Mucosa of rectum (tissue), 2 donors: ENCODE measurements at regions not wholly inside any gene's neighbourhood (a gene's known extent, or its start where the extent isn't known, plus 50 kb on each side); places are given as distances from the start of the nearest gene placed in this dataset.

Experiments
- H3K27ac ChIP-seq, 2 donors: one replicate each; pipeline ENCODE4 v1.7.0; 2013; ENCODE audit warnings: inconsistent platforms in 2 of 2, low read depth in 2 of 2, low read length in 2 of 2
- H3K27me3 ChIP-seq, 2 donors: one replicate each; pipeline ENCODE4 v1.7.0; 2013; ENCODE audit warnings: low read length in 2 of 2; ENCODE audit not compliant: control insufficient read depth in 2 of 2, insufficient read depth in 2 of 2
- H3K36me3 ChIP-seq, 2 donors: one replicate each; pipeline ENCODE4 v1.7.0; 2013; ENCODE audit warnings: low read length in 2 of 2; ENCODE audit not compliant: control insufficient read depth in 2 of 2, insufficient read depth in 2 of 2
- H3K4me1 ChIP-seq, 2 donors: one replicate each; pipeline ENCODE4 v1.7.0; 2013; ENCODE audit warnings: low read length in 2 of 2, mild to moderate bottlenecking in 1 of 2; ENCODE audit not compliant: control insufficient read depth in 2 of 2, insufficient read depth in 2 of 2
- H3K4me3 ChIP-seq, 2 donors: one replicate each; pipeline ENCODE4 v1.7.0; 2013; ENCODE audit warnings: low read length in 2 of 2
- H3K9ac ChIP-seq, 2 donors: one replicate each; pipeline ENCODE4 v1.7.0; 2013; ENCODE audit warnings: low read length in 2 of 2, low read depth in 1 of 2, mild to moderate bottlenecking in 1 of 2
- H3K9me3 ChIP-seq, 2 donors: one replicate each; pipeline ENCODE4 v1.7.0; 2013; ENCODE audit warnings: low read length in 2 of 2; ENCODE audit not compliant: control insufficient read depth in 2 of 2
- donor health status: healthy.
- donor health status: Normal muscosa, but diverticular disease.

- Histone ChIP-seq H3K4me1 (no peaks in the 10 kb centered on the region), H3K4me3 (no peak overlapping the region), H3K9me3 (no peaks in the 10 kb centered on the region), H3K36me3 (no peaks in the 10 kb centered on the region), H3K27me3 (peaks cover 2 to 5% of the 10 kb centered on the region in 2 donors), H3K27ac (no peak overlapping the region), H3K9ac (no peak overlapping the region)
These were observed 145.8 kb downstream of the DNAJB6 start for GRCh38 chr7:157482517-157483087.

- no peaks in the 10 kb centered on the region for H3K9me3 ChIP-seq
- H3K4me3 ChIP-seq, result no peak overlapping the region
- no peaks in the 10 kb centered on the region for H3K4me1 ChIP-seq
- H3K36me3 ChIP-seq, result no peaks in the 10 kb centered on the region
- H3K27me3 ChIP-seq, result peaks cover 2 to 5% of the 10 kb centered on the region in 2 donors
- no peak overlapping the region for H3K27ac ChIP-seq
- no peak overlapping the region for H3K9ac ChIP-seq
These were observed 146.7 kb downstream of the DNAJB6 start for GRCh38 chr7:157483515-157483914.

DNA sequence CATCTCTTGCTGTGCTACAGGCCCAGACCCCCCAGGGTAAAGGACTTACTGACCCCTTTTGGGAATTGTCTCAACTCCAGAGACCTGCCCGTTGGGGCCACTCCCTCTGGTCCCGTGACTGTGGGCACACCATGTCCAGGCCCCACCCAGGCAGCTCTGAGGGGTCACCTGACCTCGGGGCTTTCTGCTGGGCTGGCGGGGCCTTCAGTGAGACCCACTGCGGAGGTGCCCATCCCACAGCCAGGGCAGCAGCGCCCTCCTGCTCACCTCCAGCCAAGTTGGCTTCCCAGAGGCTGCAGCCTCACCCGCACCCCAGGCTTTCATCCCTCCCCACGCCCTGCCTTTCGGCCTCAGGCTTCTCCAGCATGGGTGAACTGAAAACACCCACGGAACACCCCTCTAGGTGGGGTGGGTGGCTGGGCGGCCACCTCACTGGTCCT, 147.2 kb downstream of the DNAJB6 start:
- H3K4me1 ChIP-seq, result no peaks in the 10 kb centered on the region
- no peaks in the 10 kb centered on the region for H3K36me3 ChIP-seq
- no peaks in the 10 kb centered on the region for H3K9me3 ChIP-seq
- H3K27me3 ChIP-seq, result peaks cover 2 to 5% of the 10 kb centered on the region in 2 donors
- no peak overlapping the region for H3K27ac ChIP-seq
- no peak overlapping the region for H3K4me3 ChIP-seq
- no peak overlapping the region for H3K9ac ChIP-seq

GRCh38 chr7:157484411-157485081, 147.7 kb downstream of the DNAJB6 start:
- Histone ChIP-seq H3K9me3 (no peaks in the 10 kb centered on the region), H3K27ac (no peak overlapping the region), H3K36me3 (no peaks in the 10 kb centered on the region), H3K4me3 (no peak overlapping the region), H3K9ac (no peak overlapping the region), H3K4me1 (no peaks in the 10 kb centered on the region), H3K27me3 (peaks cover 2 to 5% of the 10 kb centered on the region in 2 donors)

GRCh38 chr7:157485361-157485831, 148.6 kb downstream of the DNAJB6 start:
- no peaks in the 10 kb centered on the region for H3K4me1 ChIP-seq
- H3K36me3 ChIP-seq, result no peaks in the 10 kb centered on the region
- no peak overlapping the region for H3K27ac ChIP-seq
- no peaks in the 10 kb centered on the region for H3K9me3 ChIP-seq
- peaks cover 2 to 5% of the 10 kb centered on the region in 2 donors for H3K27me3 ChIP-seq
- H3K9ac ChIP-seq, result no peak overlapping the region
- H3K4me3 ChIP-seq, result no peak overlapping the region

GRCh38 chr7:157486007-157486755, 149.4 kb downstream of the DNAJB6 start:
- no peak overlapping the region for H3K4me3 ChIP-seq
- H3K9ac ChIP-seq, result no peak overlapping the region
- no peaks in the 10 kb centered on the region for H3K36me3 ChIP-seq
- no peaks in the 10 kb centered on the region for H3K4me1 ChIP-seq
- H3K9me3 ChIP-seq, result no peaks in the 10 kb centered on the region
- peaks cover 2 to 5% of the 10 kb centered on the region in 2 donors for H3K27me3 ChIP-seq
- no peak overlapping the region for H3K27ac ChIP-seq

- H3K9me3 ChIP-seq, result no peaks in the 10 kb centered on the region
- no peaks in the 10 kb centered on the region for H3K4me1 ChIP-seq
- no peak overlapping the region for H3K9ac ChIP-seq
- H3K36me3 ChIP-seq, result no peaks in the 10 kb centered on the region
- H3K4me3 ChIP-seq, result no peak overlapping the region
- H3K27me3 ChIP-seq, result peaks cover 2 to 5% of the 10 kb centered on the region in 2 donors
- no peak overlapping the region for H3K27ac ChIP-seq
These were observed 150.4 kb downstream of the DNAJB6 start for GRCh38 chr7:157487046-157487770.

DNA sequence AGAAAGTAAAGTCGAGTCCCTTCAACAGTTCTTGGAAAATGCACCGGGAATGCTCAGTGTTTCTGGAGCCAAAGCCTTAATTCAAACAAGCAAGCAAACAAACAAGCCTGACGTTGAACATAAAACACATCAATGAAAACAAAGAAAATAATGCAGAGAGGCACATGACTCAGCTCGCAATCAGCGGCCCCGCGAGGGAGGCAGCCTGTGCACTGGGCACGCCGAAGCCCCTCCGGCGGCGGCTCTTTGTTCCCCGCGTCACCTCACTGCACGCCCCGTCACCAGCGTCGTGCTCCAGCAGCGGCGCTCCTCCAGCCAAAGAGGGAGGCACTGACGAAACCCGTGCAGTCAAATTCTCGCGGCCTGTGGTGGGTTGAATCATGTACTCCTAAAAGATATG, 151.5 kb downstream of the DNAJB6 start:
- Histone ChIP-seq H3K4me1 (no peaks in the 10 kb centered on the region), H3K27me3 (peaks cover 2 to 5% of the 10 kb centered on the region in 2 donors), H3K4me3 (no peak overlapping the region), H3K9ac (no peak overlapping the region), H3K36me3 (no peaks in the 10 kb centered on the region), H3K9me3 (no peaks in the 10 kb centered on the region), H3K27ac (no peak overlapping the region)

GRCh38 chr7:157488966-157489365, 152.2 kb downstream of the DNAJB6 start:
- Histone ChIP-seq H3K36me3 (no peaks in the 10 kb centered on the region), H3K27ac (no peak overlapping the region)

More at GRCh38 chr7:157488966-157489365, 152.2 kb downstream of the DNAJB6 start:
- H3K4me3 ChIP-seq, result no peak overlapping the region
- no peaks in the 10 kb centered on the region for H3K4me1 ChIP-seq
- H3K27me3 ChIP-seq, result peaks cover 0 to 5% of the 10 kb centered on the region in 2 donors
- no peak overlapping the region for H3K9ac ChIP-seq
- no peaks in the 10 kb centered on the region for H3K9me3 ChIP-seq
